Activated CD4-positive, alpha-beta T cell treated with anti-CD3 and anti-CD28 coated beads, Interleukin-2, amount 10 ng/mL, durations not matched to agents 24 days and 14 days (primary cell): ENCODE measurements at regions not wholly inside any gene's neighbourhood (a gene's known extent, or its start where the extent isn't known, plus 50 kb on each side); places are given as distances from the start of the nearest gene placed in this dataset.
"Not testable (repeated sequence)": the region's sequence is repeated elsewhere in the genome, so short reads cannot be mapped to it uniquely, and the experiment has no call there.

Experiments
- DNase-seq: peaks from one replicate; pipeline ENCODE4 v3.0.0; 2022
- H3K27ac Mint-ChIP-seq: one replicate; pipeline ENCODE4 v1.8.0; 2022; ENCODE audit warnings: mild to moderate bottlenecking, mixed read lengths
- H3K27me3 Mint-ChIP-seq: one replicate; pipeline ENCODE4 v1.8.0; 2022; ENCODE audit warnings: mixed read lengths
- H3K36me3 Mint-ChIP-seq: one replicate; pipeline ENCODE4 v1.8.0; 2022; ENCODE audit warnings: low read depth, mild to moderate bottlenecking, mixed read lengths
- H3K4me1 Mint-ChIP-seq: one replicate; pipeline ENCODE4 v1.8.0; 2021; ENCODE audit warnings: mixed read lengths
- H3K4me3 Mint-ChIP-seq: one replicate; pipeline ENCODE4 v1.8.0; 2022; ENCODE audit warnings: mild to moderate bottlenecking, moderate library complexity, mixed read lengths
- H3K9me3 Mint-ChIP-seq: one replicate; pipeline ENCODE4 v1.8.0; 2021; ENCODE audit warnings: mixed read lengths
- intact Hi-C: fragments of 100-400 bp; cut with micrococcal nuclease; formaldehyde crosslinking; loops from one replicate; pipeline ENCODE4 v1.15.1; 2023

DNA sequence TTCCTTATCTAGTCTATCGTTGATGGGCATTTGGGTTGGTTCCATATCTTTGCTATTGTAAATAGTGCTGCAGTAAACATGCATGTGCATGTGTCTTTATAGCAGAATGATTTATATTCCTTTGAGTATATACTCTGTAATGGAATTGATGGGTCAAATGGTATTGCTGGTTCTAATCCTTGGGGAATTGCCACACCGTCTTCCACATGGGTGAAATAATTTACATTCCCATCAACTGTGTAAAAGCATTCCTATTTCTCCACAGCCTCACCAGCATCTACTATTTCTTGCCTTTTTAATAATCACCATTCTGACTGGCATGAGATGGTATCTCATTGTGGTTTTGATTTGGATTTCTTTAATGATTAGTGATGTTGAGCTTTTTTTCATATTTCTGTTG is 430.5 kb upstream of the TMPRSS15 start:
- intact Hi-C loops, H3K4me3 Mint-ChIP-seq, H3K9me3 Mint-ChIP-seq, H3K27ac Mint-ChIP-seq, DNase-seq, H3K27me3 Mint-ChIP-seq, H3K36me3 Mint-ChIP-seq, H3K4me1 Mint-ChIP-seq: not testable (repeated sequence)

DNA sequence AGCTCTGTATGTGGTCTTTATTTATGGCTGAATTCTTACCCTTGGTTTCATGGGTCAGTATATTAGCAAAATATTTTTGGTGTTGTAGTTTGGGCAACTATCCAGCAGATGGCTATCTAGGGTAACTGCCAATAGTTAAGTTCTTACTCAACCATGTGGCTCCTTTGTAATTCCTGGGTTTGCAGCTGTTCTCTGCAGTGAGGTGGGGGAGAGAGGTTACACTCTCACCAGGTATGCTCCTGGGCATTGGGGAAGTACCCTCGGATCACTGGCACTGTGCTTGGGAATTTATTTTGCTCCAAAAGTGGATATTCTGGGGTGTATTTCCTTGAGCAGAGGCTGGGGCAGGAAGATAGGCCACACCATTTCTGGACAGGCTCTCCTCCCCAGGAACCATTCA is 436.7 kb upstream of the TMPRSS15 start:
- no peak overlapping the region for H3K4me3 Mint-ChIP-seq
- no peak for DNase-seq
- H3K27ac Mint-ChIP-seq: no peak overlapping the region
- no peaks in the 10 kb centered on the region for H3K36me3 Mint-ChIP-seq
- no peaks in the 10 kb centered on the region for H3K27me3 Mint-ChIP-seq
- H3K9me3 Mint-ChIP-seq: peaks cover under 1% of the 10 kb centered on the region
- no peaks in the 10 kb centered on the region for H3K4me1 Mint-ChIP-seq
- intact Hi-C loops: no loop called here

DNA sequence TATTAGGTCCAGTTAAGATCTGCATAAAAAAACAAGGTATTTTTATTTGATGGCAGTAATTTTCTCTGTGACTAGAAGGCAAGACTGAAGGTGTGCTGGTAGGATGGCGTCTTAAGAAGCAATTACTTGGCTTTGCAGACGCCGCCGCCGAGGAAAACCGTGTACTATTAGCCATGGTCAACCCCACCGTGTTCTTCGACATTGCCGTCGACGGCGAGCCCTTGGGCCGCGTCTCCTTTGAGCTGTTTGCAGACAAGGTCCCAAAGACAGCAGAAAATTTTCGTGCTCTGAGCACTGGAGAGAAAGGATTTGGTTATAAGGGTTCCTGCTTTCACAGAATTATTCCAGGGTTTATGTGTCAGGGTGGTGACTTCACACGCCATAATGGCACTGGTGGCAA is 454.0 kb upstream of the TMPRSS15 start:
- H3K4me1 Mint-ChIP-seq, H3K27me3 Mint-ChIP-seq, H3K4me3 Mint-ChIP-seq, H3K27ac Mint-ChIP-seq, intact Hi-C loops, H3K36me3 Mint-ChIP-seq, DNase-seq: not testable (repeated sequence)
- H3K9me3 Mint-ChIP-seq: peaks cover 14% of the 10 kb centered on the region

DNA sequence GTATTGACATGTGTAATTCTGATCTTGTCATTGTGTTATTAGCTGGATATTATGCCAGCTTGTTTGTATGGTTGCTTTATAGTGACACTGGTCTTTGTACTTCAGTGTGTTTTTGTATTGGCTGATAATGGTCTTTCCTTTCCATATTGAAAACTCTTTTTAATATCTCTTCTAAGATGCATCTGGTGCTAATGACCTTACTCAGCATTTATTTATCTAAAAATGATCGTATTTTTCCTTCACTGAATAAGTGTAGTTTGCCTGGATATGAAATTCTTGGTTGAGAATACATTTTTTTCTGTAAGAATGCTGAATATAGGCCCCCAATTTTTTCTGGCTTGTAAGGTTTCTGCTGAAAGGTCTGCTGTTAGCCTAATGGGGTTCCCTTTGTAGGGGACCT is 465.5 kb upstream of the TMPRSS15 start:
- Mint-ChIP-seq H3K4me1 (no peaks in the 10 kb centered on the region), H3K27me3 (no peaks in the 10 kb centered on the region), H3K9me3 (peaks cover 5% of the 10 kb centered on the region), H3K27ac (no peak overlapping the region), H3K4me3 (no peak overlapping the region), H3K36me3 (no peaks in the 10 kb centered on the region)
- no peak for DNase-seq
- intact Hi-C loops: no loop called here

DNA sequence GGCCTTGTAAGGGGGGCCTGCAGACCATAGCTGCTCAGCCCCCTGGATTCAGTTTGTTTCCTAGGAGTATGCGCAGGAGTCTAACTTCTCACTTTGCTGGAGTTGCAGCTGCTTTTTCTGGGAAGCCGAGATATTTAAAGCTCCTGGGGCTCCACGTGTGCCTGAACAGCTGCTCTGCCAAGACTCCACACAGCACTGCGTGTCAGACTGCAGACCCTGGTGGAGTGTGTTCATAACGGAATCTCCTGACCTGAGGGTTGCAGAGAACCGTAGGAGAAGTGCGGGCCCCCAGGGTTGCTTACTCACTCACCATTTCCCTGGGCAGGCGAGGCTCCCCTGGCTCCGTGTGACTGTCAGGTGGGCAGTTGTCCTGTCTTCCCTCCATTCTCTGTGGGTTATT is 474.3 kb upstream of the TMPRSS15 start:
- Mint-ChIP-seq H3K27ac (no peak overlapping the region), H3K4me3 (no peak overlapping the region), H3K4me1 (no peaks in the 10 kb centered on the region), H3K9me3 (no peaks in the 10 kb centered on the region), H3K27me3 (no peaks in the 10 kb centered on the region), H3K36me3 (no peaks in the 10 kb centered on the region)
- intact Hi-C loops: no loop called here
- no peak for DNase-seq

DNA sequence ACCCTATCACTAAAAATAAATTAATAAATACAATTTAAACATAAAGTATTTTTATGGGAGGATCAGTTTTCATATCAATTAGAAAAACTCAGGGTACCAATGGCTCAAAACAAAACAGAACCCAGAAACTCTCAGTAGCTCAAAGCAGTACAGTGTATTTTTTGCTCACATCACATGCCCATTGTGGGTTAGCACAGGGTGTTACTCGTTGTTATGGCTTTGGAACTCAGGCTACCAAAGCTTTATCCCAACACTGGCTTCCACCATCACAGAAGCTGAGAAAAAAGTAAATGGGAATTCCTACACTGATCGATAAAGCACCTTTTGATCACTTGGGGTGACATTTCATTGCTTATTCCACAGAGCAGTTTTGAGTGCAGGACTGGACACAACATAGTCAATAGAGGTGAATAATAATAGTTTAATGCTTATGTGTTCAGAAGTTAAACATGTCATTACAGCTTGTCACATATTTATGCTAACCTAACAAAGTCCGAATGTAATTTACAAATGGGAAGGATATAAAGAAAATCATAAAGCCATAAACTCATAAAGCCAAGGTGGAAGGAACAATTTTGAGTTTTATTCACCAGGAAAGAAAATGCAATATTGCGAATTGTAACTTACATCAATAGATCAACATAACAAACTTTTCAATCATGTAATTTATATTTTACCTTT is 484.5 kb upstream of the TMPRSS15 start:
- DNase-seq: no peak
- Mint-ChIP-seq H3K4me1 (no peaks in the 10 kb centered on the region), H3K27ac (no peak overlapping the region), H3K9me3 (peaks cover 6% of the 10 kb centered on the region), H3K27me3 (no peaks in the 10 kb centered on the region), H3K4me3 (no peak overlapping the region), H3K36me3 (no peaks in the 10 kb centered on the region)
- intact Hi-C loops: no loop called here

DNA sequence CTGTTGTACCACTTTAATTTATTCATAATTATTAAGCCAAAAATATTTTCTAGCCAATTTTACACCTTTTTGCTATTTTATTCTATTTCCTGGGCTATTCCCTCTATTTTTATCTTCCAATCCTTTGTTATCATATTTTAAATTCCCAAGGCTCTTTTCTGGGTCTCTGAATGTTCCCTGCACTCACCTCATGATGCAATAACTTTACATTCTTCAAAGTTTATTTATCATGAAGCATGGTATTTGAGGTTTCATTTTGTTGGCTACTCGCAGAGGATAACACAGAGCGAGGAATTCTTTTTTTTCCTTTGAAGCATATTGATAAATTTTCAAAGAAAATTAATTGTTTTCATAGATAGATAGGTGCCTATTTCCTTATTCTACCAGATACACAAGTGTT is 489.8 kb upstream of the TMPRSS15 start:
- intact Hi-C loops: no loop called here
- no peaks in the 10 kb centered on the region for H3K27me3 Mint-ChIP-seq
- H3K4me3 Mint-ChIP-seq: no peak overlapping the region
- no peak overlapping the region for H3K27ac Mint-ChIP-seq
- no peaks in the 10 kb centered on the region for H3K4me1 Mint-ChIP-seq
- no peak for DNase-seq
- H3K36me3 Mint-ChIP-seq: no peaks in the 10 kb centered on the region
- H3K9me3 Mint-ChIP-seq: peaks cover 6% of the 10 kb centered on the region

DNA sequence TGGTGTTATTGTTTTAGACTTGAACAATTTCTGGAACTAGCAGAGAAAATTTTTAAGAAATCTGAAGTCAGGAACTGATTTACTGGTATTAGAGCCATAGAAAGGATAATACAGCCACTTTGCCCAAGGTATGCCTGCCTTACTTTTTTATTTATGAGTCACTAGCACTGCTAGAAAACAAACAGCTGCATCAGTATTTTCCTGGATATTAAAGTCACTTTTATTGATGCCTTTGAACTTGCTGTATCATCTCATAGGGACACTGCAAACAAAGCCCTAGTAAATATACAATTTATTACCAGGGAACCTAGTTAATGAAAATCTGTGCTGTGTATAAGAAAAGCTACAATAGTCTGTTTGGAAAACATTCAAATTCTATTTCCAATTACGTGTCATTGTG is 490.8 kb upstream of the TMPRSS15 start:
- Mint-ChIP-seq H3K36me3 (no peaks in the 10 kb centered on the region), H3K9me3 (peaks cover 6% of the 10 kb centered on the region), H3K27ac (no peak overlapping the region), H3K27me3 (no peaks in the 10 kb centered on the region), H3K4me1 (no peaks in the 10 kb centered on the region), H3K4me3 (no peak overlapping the region)
- no peak for DNase-seq
- intact Hi-C loops: no loop called here

DNA sequence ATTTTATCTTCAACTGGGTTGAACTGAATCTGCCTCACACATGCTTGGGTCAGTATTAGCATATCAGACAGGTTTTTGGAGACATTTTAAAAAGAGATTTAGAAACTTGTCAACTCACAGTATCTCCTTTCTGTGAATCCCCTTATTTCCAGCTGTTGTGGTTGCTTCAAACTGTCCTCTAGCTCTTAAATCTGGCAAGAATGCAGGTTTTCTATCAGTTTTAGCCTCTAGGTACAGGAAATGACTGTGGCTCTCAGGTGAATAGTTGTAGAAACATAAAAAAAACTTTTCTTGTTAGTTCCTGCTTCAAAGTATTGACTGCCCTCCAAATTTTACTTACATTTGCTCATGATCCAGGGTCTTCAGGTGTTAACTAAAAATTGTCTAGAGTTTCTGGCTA is 495.7 kb upstream of the TMPRSS15 start:
- H3K27me3 Mint-ChIP-seq: no peaks in the 10 kb centered on the region
- intact Hi-C loops: no loop called here
- H3K4me3 Mint-ChIP-seq: no peak overlapping the region
- no peaks in the 10 kb centered on the region for H3K36me3 Mint-ChIP-seq
- no peak for DNase-seq
- H3K27ac Mint-ChIP-seq: no peak overlapping the region
- no peaks in the 10 kb centered on the region for H3K4me1 Mint-ChIP-seq
- no peaks in the 10 kb centered on the region for H3K9me3 Mint-ChIP-seq

DNA sequence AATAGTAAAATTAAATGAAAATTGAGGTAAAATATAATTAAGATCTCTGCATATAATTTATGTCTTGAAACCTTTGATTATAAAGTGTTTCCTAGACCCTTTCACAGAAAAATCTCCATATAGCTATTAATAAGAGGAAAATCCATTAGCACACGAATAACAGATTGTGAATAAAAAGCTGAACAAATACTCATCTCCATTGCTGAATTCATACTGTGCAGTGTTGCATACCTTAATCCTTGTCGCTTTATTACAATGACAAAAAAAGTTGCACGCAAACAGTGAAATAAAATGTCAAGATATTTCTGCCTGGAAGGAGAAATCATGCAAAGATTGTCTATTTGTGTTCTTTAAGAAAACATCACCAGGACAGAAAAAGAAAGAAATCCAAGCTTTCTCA is 499.1 kb upstream of the TMPRSS15 start:
- no peaks in the 10 kb centered on the region for H3K36me3 Mint-ChIP-seq
- no peaks in the 10 kb centered on the region for H3K9me3 Mint-ChIP-seq
- H3K4me1 Mint-ChIP-seq: no peaks in the 10 kb centered on the region
- intact Hi-C loops: no loop called here
- DNase-seq: no peak
- no peaks in the 10 kb centered on the region for H3K27me3 Mint-ChIP-seq
- no peak overlapping the region for H3K4me3 Mint-ChIP-seq
- H3K27ac Mint-ChIP-seq: no peak overlapping the region

DNA sequence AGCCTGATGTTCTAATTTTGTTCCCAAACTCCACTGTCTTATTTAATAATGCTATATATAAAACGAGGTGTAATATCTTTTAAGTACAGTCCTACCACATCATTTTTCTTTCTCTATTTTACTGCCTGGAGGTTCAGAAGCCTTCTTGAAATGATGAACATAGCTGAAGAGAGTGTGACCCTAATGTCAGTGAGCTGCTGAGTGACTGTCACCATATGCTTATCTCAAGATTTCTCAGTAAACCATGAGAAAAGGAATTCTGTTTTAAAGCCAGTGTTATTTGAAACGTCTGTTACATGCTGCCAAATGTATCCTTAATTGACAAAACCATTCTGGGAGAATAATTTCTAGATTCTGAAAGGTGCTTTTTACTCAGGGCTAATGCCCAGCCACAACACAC is 503.5 kb upstream of the TMPRSS15 start:
- Mint-ChIP-seq H3K4me1 (no peaks in the 10 kb centered on the region), H3K27me3 (no peaks in the 10 kb centered on the region), H3K9me3 (no peaks in the 10 kb centered on the region), H3K36me3 (no peaks in the 10 kb centered on the region), H3K27ac (no peak overlapping the region), H3K4me3 (no peak overlapping the region)
- DNase-seq: no peak
- intact Hi-C loops: no loop called here

DNA sequence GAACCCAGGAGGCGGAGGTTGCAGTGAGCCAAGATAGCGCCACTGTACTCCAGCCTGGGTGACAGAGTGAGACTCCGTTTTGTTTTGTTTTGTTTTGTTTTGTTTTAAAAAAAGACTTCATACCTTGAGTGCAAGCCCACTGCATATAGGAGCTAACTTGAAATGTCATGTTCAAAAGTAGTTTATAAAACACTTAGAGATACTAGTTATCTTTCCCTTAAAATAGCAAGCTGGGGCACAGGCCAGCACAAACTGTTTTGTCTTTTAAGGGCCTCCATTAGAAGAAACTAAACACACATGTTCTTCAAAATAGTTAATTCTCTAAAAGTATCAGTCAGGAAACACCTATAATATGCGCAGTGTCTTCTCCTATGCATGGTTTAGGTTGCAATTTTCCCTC is 505.1 kb upstream of the TMPRSS15 start:
- H3K9me3 Mint-ChIP-seq: no peaks in the 10 kb centered on the region
- intact Hi-C loops: no loop called here
- no peak for DNase-seq
- H3K27ac Mint-ChIP-seq: no peak overlapping the region
- H3K4me3 Mint-ChIP-seq: no peak overlapping the region
- no peaks in the 10 kb centered on the region for H3K36me3 Mint-ChIP-seq
- H3K27me3 Mint-ChIP-seq: no peaks in the 10 kb centered on the region
- H3K4me1 Mint-ChIP-seq: no peaks in the 10 kb centered on the region

DNA sequence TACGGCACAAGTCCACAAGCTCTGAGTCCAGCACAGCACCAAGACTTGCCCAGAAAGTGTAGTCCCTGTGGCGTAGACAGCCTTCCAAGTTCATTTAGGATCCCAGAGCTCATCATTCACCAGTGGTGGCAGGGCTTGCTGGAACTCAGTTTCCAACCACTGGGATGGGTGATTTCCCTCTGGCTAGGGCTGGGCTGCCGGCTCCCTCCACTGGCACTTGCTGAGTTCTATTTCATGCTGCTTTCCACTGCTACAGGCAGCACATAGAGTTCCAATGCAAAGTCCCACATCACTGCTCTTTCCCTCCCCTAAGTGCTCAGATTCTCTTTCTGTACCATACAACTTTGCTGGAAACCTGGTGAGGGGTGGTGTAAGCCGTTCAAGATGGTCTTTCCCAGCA is 510.3 kb upstream of the TMPRSS15 start:
- Mint-ChIP-seq H3K4me3 (no peak overlapping the region), H3K4me1 (no peaks in the 10 kb centered on the region), H3K9me3 (peaks cover 8% of the 10 kb centered on the region), H3K36me3 (no peaks in the 10 kb centered on the region), H3K27ac (no peak overlapping the region), H3K27me3 (no peaks in the 10 kb centered on the region)
- DNase-seq: no peak
- intact Hi-C loops: no loop called here

DNA sequence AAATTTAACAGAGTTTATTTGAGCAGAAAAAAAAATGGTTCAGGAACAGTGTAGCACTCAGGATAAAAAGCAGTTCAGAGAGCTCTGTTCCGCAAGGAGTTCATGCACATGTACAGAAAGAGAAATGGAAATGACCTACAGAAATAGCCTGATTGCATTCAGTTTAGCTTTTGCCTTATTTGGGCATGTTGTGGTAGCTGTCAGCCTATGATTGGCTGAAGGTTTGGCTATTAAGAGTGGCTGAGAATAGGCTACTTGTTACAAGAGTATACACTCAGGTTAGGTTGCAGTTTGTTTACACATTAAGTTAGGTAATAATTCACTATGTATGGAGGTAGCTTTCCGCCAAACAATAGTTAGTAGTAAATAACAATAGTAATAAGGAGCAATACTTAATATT is 511.0 kb upstream of the TMPRSS15 start:
- no peak overlapping the region for H3K4me3 Mint-ChIP-seq
- no peaks in the 10 kb centered on the region for H3K4me1 Mint-ChIP-seq
- no peaks in the 10 kb centered on the region for H3K27me3 Mint-ChIP-seq
- H3K9me3 Mint-ChIP-seq: peaks cover 8% of the 10 kb centered on the region
- no peak for DNase-seq
- intact Hi-C loops: no loop called here
- no peak overlapping the region for H3K27ac Mint-ChIP-seq
- H3K36me3 Mint-ChIP-seq: no peaks in the 10 kb centered on the region

DNA sequence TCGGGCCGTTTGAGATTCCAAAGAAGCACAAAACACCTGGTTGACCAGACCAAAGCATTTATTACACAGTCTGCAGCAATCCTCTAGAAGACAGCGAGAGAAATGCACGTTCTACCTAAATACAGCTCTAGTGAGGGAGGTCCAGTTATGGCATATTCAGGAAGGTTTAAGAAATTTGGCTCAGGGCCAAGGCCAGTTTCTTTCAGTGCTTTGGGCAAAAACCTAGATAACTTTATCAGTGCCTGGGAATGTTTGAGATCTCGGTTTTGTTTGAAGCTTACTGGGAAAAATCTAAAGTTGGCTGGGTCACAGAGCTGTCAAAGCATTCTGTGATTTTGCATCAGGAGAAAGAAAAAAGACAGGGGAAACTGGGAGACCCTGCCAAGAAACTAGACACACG is 514.0 kb upstream of the TMPRSS15 start:
- no peaks in the 10 kb centered on the region for H3K27me3 Mint-ChIP-seq
- intact Hi-C loops: no loop called here
- H3K4me3 Mint-ChIP-seq: no peak overlapping the region

More for the DNA sequence above, 514.0 kb upstream of the TMPRSS15 start:
- DNase-seq: no peak
- Mint-ChIP-seq H3K36me3 (no peaks in the 10 kb centered on the region), H3K27ac (no peak overlapping the region), H3K4me1 (no peaks in the 10 kb centered on the region), H3K9me3 (peaks cover 8% of the 10 kb centered on the region)
